GM21529 (cell line): ENCODE measurements at regions not wholly inside any gene's neighbourhood (a gene's known extent, or its start where the extent isn't known, plus 50 kb on each side); places are given as distances from the start of the nearest gene placed in this dataset.

Experiments used
- ATAC-seq: cut with Tn5 transposase; IDR thresholded peaks from one replicate; pipeline ENCODE4 v1.9.1; 2021; ENCODE audit not compliant: unreplicated experiment

- no peak for ATAC-seq
Measured at GRCh38 chr18:33960417-33960816, 264.3 kb downstream of the NOL4 start.

GRCh38 chr18:33959609-33960008 is 265.1 kb downstream of the NOL4 start:
- no peak for ATAC-seq

- no peak for ATAC-seq
Measured at GRCh38 chr18:33957707-33958106, 267.0 kb downstream of the NOL4 start.

- no peak for ATAC-seq
Measured at GRCh38 chr18:33951031-33951430, 273.7 kb downstream of the NOL4 start.

- no peak for ATAC-seq
Measured at GRCh38 chr18:33946336-33946735, 278.4 kb downstream of the NOL4 start.

GRCh38 chr18:33944493-33944892 is 280.2 kb downstream of the NOL4 start:
- ATAC-seq: no peak

- no peak for ATAC-seq
Measured at GRCh38 chr18:33937270-33937816, 287.4 kb downstream of the NOL4 start.

- ATAC-seq: no peak
Measured at GRCh38 chr18:33934258-33934657, 290.5 kb downstream of the NOL4 start.

GRCh38 chr18:33928231-33928630 is 296.5 kb downstream of the NOL4 start:
- ATAC-seq: no peak

GRCh38 chr18:33924576-33924975 is 300.1 kb downstream of the NOL4 start:
- no peak for ATAC-seq

- ATAC-seq: no peak
Measured at GRCh38 chr18:33923980-33924379, 300.7 kb downstream of the NOL4 start.

GRCh38 chr18:33918571-33918970 is 306.1 kb downstream of the NOL4 start:
- ATAC-seq: no peak

- no peak for ATAC-seq
Measured at GRCh38 chr18:33916200-33916599, 308.5 kb downstream of the NOL4 start.

- no peak for ATAC-seq
Measured at GRCh38 chr18:33914399-33914798, 310.3 kb downstream of the NOL4 start.

- ATAC-seq: no peak
Measured at GRCh38 chr18:33906046-33906445, 318.7 kb downstream of the NOL4 start.

GRCh38 chr18:33901894-33902512 is 322.7 kb downstream of the NOL4 start:
- no peak for ATAC-seq

GRCh38 chr18:33900638-33901037 is 322.6 kb downstream of the ASXL3 start:
- ATAC-seq: no peak

GRCh38 chr18:33898427-33898826 is 320.4 kb downstream of the ASXL3 start:
- no peak for ATAC-seq

GRCh38 chr18:33878213-33878612 is 300.2 kb downstream of the ASXL3 start:
- ATAC-seq: no peak

GRCh38 chr18:33875029-33875565 is 297.1 kb downstream of the ASXL3 start:
- no peak for ATAC-seq

- ATAC-seq: no peak
Measured at GRCh38 chr18:33873112-33873511, 295.1 kb downstream of the ASXL3 start.

GRCh38 chr18:33871363-33872025 is 293.5 kb downstream of the ASXL3 start:
- no peak for ATAC-seq
